ENCODE measurements at regions not wholly inside any gene's neighbourhood (a gene's known extent, or its start where the extent isn't known, plus 50 kb on each side); places are given as distances from the start of the nearest gene placed in this dataset.

DNA sequence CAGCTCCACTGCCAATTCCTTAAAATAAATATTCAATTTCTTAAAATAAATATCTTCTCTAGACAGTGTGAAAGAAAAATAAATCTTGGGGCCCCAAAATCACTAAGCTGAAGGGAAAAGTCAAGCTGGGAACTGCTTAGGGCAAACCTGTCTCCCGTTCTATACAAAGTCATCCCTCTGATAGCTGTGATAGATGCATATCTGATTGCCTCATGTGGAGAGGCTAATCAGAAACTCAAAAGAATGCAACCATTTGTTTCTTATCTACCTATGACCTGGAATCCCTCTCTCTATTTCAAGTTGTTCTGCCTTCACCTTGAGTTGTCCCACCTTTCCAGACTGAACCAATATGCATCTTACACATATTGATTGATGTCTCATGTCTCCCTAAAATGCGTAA, 889.8 kb downstream of the TRHDE start:
- Histone ChIP-seq H3K4me1 (ENCODE audit: control insufficient read depth, extremely low read depth, insufficient read depth, low read length) (no peaks in the 10 kb centered on the region), H3K27me3 (ENCODE audit: control insufficient read depth, extremely low read depth, insufficient read depth, low read length) (no peaks in the 10 kb centered on the region), H3K9me1 (ENCODE audit: control insufficient read depth, extremely low read depth, insufficient read depth, low read length) (no peaks in the 10 kb centered on the region), H3K9me3 (ENCODE audit: control insufficient read depth, low read depth, low read length) (no peaks in the 10 kb centered on the region), H4K20me1 (ENCODE audit: control insufficient read depth, extremely low read depth, insufficient read depth, low read length) (no peaks in the 10 kb centered on the region), H3K4me2 (ENCODE audit: control insufficient read depth, extremely low read depth, insufficient read depth, low read depth, low read length) (no peak overlapping the region), H3K4me3 (ENCODE audit: control insufficient read depth in 2 of 3, extremely low read depth in 1 of 3, insufficient read depth in 2 of 3, low read depth in 1 of 3, low read length in 3 of 3) (no peak overlapping the region), H3K9ac (ENCODE audit: control insufficient read depth, extremely low read depth, insufficient read depth, low read length) (no peak overlapping the region), H3K27ac (ENCODE audit: control insufficient read depth, insufficient read depth, low read length) (no peak overlapping the region), H3K36me3 (ENCODE audit: control insufficient read depth in 2 of 2, extremely low read depth in 1 of 2, insufficient read depth in 2 of 2, low read length in 2 of 2) (no peaks in the 10 kb centered on the region), H2AFZ (ENCODE audit: control insufficient read depth, low read length) (no peak overlapping the region), H3K79me2 (ENCODE audit: control insufficient read depth, insufficient read depth, low read length) (no peaks in the 10 kb centered on the region)
- DNase-seq (ENCODE audit: low read depth, low spot score) (no peak), FAIRE-seq (no peak)
- dilution Hi-C loops (cut with MboI; ENCODE audit: extremely low pct_ligation_motif_present, low sequenced_read_pairs), result no loop called here
- TF ChIP-seq, protein P1, sequence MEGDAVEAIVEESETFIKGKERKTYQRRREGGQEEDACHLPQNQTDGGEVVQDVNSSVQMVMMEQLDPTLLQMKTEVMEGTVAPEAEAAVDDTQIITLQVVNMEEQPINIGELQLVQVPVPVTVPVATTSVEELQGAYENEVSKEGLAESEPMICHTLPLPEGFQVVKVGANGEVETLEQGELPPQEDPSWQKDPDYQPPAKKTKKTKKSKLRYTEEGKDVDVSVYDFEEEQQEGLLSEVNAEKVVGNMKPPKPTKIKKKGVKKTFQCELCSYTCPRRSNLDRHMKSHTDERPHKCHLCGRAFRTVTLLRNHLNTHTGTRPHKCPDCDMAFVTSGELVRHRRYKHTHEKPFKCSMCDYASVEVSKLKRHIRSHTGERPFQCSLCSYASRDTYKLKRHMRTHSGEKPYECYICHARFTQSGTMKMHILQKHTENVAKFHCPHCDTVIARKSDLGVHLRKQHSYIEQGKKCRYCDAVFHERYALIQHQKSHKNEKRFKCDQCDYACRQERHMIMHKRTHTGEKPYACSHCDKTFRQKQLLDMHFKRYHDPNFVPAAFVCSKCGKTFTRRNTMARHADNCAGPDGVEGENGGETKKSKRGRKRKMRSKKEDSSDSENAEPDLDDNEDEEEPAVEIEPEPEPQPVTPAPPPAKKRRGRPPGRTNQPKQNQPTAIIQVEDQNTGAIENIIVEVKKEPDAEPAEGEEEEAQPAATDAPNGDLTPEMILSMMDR (optimal IDR thresholded peaks at IDR 0.05 in 1 of 3, IDR thresholded peaks at IDR 0.05 in 1 of 3, conservative IDR thresholded peaks at IDR 0.05 in 1 of 3; ENCODE audit: extremely low read depth in 1 of 3, insufficient read depth in 2 of 3, low read length in 3 of 3), result no peak
- TF ChIP-seq EZH2 (IDR thresholded peaks at IDR 0.05; ENCODE audit: low read length), result no peak

- H3K27ac ChIP-seq (ENCODE audit: control insufficient read depth, insufficient read depth, low read length), result no peak overlapping the region
- no peaks in the 10 kb centered on the region for H3K27me3 ChIP-seq (ENCODE audit: control insufficient read depth, extremely low read depth, insufficient read depth, low read length)
- DNase-seq (ENCODE audit: low read depth, low spot score), result no peak
- no peak overlapping the region for H2AFZ ChIP-seq (ENCODE audit: control insufficient read depth, low read length)
- H3K9me1 ChIP-seq (ENCODE audit: control insufficient read depth, extremely low read depth, insufficient read depth, low read length), result no peaks in the 10 kb centered on the region
- no peaks in the 10 kb centered on the region for H4K20me1 ChIP-seq (ENCODE audit: control insufficient read depth, extremely low read depth, insufficient read depth, low read length)
- no peak overlapping the region for H3K4me3 ChIP-seq (ENCODE audit: control insufficient read depth in 2 of 3, extremely low read depth in 1 of 3, insufficient read depth in 2 of 3, low read depth in 1 of 3, low read length in 3 of 3)
- H3K9ac ChIP-seq (ENCODE audit: control insufficient read depth, extremely low read depth, insufficient read depth, low read length), result no peak overlapping the region
- H3K36me3 ChIP-seq (ENCODE audit: control insufficient read depth in 2 of 2, extremely low read depth in 1 of 2, insufficient read depth in 2 of 2, low read length in 2 of 2), result no peaks in the 10 kb centered on the region
- no peak for FAIRE-seq
- dilution Hi-C loops (cut with MboI; ENCODE audit: extremely low pct_ligation_motif_present, low sequenced_read_pairs), result no loop called here
- no peak overlapping the region for H3K4me2 ChIP-seq (ENCODE audit: control insufficient read depth, extremely low read depth, insufficient read depth, low read depth, low read length)
- no peaks in the 10 kb centered on the region for H3K9me3 ChIP-seq (ENCODE audit: control insufficient read depth, low read depth, low read length)
- H3K4me1 ChIP-seq (ENCODE audit: control insufficient read depth, extremely low read depth, insufficient read depth, low read length), result no peaks in the 10 kb centered on the region
- no peaks in the 10 kb centered on the region for H3K79me2 ChIP-seq (ENCODE audit: control insufficient read depth, insufficient read depth, low read length)
- no peak for TF ChIP-seq EZH2 (IDR thresholded peaks at IDR 0.05; ENCODE audit: low read length)
- TF ChIP-seq, protein P1 (optimal IDR thresholded peaks at IDR 0.05 in 1 of 3, IDR thresholded peaks at IDR 0.05 in 1 of 3, conservative IDR thresholded peaks at IDR 0.05 in 1 of 3; ENCODE audit: extremely low read depth in 1 of 3, insufficient read depth in 2 of 3, low read length in 3 of 3), result no peak
Observed at GRCh38 chr12:73180734-73181133, 908.6 kb downstream of the TRHDE start.

All from keratinocyte (primary cell).